Gastrocnemius medialis (tissue), 4 donors: ENCODE measurements at regions not wholly inside any gene's neighbourhood (a gene's known extent, or its start where the extent isn't known, plus 50 kb on each side); places are given as distances from the start of the nearest gene placed in this dataset.

Experiments used
- ATAC-seq, 2 donors: fragments of 150-250 bp; one replicate each; pipeline ENCODE4 v1.9.1; 2016
- DNase-seq, 2 donors: peaks; one replicate each; pipeline ENCODE4 v3.0.0-alpha.2; 2019
- H3K27ac ChIP-seq, 4 donors: fragments of 200-600 bp; sonication (generic); 1 replicate in 1 of 4; 2 replicates in 3 of 4; pipeline ENCODE4 v1.5.1; 2016 to 2018; ENCODE audit warnings: mild to moderate bottlenecking in 2 of 4, moderate library complexity in 1 of 4
- H3K27me3 ChIP-seq, 3 donors: fragments of 200-600 bp; sonication (generic) in 2 of 3; 1 replicate in 1 of 3; 2 replicates in 2 of 3; pipeline versions ENCODE4 v1.5.1 to v1.6.0; 2016 to 2019; ENCODE audit warnings: mild to moderate bottlenecking in 1 of 3, moderate library complexity in 1 of 3
- H3K36me3 ChIP-seq, 2 donors: fragments of 200-600 bp; sonication (generic) in 1 of 2; one replicate each; pipeline ENCODE4 v1.5.1; 2017 to 2018
- H3K4me1 ChIP-seq, 2 donors: fragments of 200-600 bp; sonication (generic) in 1 of 2; one replicate each; pipeline ENCODE4 v1.5.1; 2016 to 2017; ENCODE audit warnings: mild to moderate bottlenecking in 2 of 2
- H3K4me3 ChIP-seq, 4 donors: fragments of 200-600 bp; sonication (generic) in 3 of 4; 1 replicate in 1 of 4; 2 replicates in 3 of 4; pipeline ENCODE4 v1.5.1; 2016 to 2019; ENCODE audit warnings: mild to moderate bottlenecking in 2 of 4
- H3K9me3 ChIP-seq, 3 donors: fragments of 200-600 bp; sonication (generic) in 2 of 3; 1 replicate in 1 of 3; 2 replicates in 2 of 3; pipeline ENCODE4 v1.5.1; 2016 to 2019
- POLR2A ChIP-seq, 2 donors: fragments of 450-650 bp; IDR thresholded peaks; one replicate each; pipeline ENCODE4 v1.6.1; 2017; ENCODE audit warnings: antibody characterized with exemption in 2 of 2, mild to moderate bottlenecking in 2 of 2, moderate library complexity in 2 of 2
- in situ Hi-C, 4 donors: fragments of 200-750 bp; cut with MboI; loops; one replicate each; pipeline versions ENCODE4 v1.15.0 to v1.8.0; 2017; ENCODE audit warnings: low sequenced_read_pairs in 4 of 4
- intact Hi-C: fragments of 100-400 bp; cut with DNase I; formaldehyde crosslinking; loops from one replicate; pipeline ENCODE4 v1.15.1; 2023; ENCODE audit warnings: low total_unique reads
- TF ChIP-seq, protein P1 (sequence below), 5 experiments: fragments of 450-650 bp in 3 of 5; fragments of 200-600 bp in 2 of 5; sonication (generic) in 2 of 5; IDR thresholded peaks in 4 of 5; conservative IDR thresholded peaks in 1 of 5; 1 replicate in 4 of 5; 2 replicates in 1 of 5; pipeline ENCODE4 v1.5.1; 2016 to 2019; ENCODE audit warnings: antibody characterized with exemption in 5 of 5, mild to moderate bottlenecking in 3 of 5, moderate library complexity in 3 of 5

- ATAC-seq (no peak), DNase-seq (no peak)
- no peaks in the 10 kb centered on the region for H3K27me3 ChIP-seq
- TF ChIP-seq POLR2A (IDR thresholded peaks at IDR 0.05), result no peak
- TF ChIP-seq, protein P1, sequence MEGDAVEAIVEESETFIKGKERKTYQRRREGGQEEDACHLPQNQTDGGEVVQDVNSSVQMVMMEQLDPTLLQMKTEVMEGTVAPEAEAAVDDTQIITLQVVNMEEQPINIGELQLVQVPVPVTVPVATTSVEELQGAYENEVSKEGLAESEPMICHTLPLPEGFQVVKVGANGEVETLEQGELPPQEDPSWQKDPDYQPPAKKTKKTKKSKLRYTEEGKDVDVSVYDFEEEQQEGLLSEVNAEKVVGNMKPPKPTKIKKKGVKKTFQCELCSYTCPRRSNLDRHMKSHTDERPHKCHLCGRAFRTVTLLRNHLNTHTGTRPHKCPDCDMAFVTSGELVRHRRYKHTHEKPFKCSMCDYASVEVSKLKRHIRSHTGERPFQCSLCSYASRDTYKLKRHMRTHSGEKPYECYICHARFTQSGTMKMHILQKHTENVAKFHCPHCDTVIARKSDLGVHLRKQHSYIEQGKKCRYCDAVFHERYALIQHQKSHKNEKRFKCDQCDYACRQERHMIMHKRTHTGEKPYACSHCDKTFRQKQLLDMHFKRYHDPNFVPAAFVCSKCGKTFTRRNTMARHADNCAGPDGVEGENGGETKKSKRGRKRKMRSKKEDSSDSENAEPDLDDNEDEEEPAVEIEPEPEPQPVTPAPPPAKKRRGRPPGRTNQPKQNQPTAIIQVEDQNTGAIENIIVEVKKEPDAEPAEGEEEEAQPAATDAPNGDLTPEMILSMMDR (IDR thresholded peaks at IDR 0.05 in 4 of 5, conservative IDR thresholded peaks at IDR 0.05 in 1 of 5), result no peak
- no peak overlapping the region for H3K27ac ChIP-seq
- intact Hi-C loops, result no loop called here
- H3K4me3 ChIP-seq, result no peak overlapping the region
- no peaks in the 10 kb centered on the region for H3K9me3 ChIP-seq
- in situ Hi-C loops, result no loop called here
- no peaks in the 10 kb centered on the region for H3K36me3 ChIP-seq
- H3K4me1 ChIP-seq, result no peaks in the 10 kb centered on the region
Measured at GRCh38 chr4:56231410-56231809, 155.9 kb downstream of the AASDH start.

GRCh38 chr4:56229947-56230346 lies 157.3 kb downstream of the AASDH start:
- in situ Hi-C loops (no loop called here), intact Hi-C loops (no loop called here)
- Histone ChIP-seq H3K9me3 (no peaks in the 10 kb centered on the region), H3K27ac (no peak overlapping the region), H3K4me3 (no peak overlapping the region), H3K36me3 (no peaks in the 10 kb centered on the region), H3K4me1 (no peaks in the 10 kb centered on the region), H3K27me3 (no peaks in the 10 kb centered on the region)
- DNase-seq, result no peak
- no peak for TF ChIP-seq POLR2A (IDR thresholded peaks at IDR 0.05)
- TF ChIP-seq, protein P1 (IDR thresholded peaks at IDR 0.05 in 4 of 5, conservative IDR thresholded peaks at IDR 0.05 in 1 of 5), result no peak
- ATAC-seq, result no peak

- no peak overlapping the region for H3K27ac ChIP-seq
- in situ Hi-C loops (no loop called here), intact Hi-C loops (no loop called here)
- DNase-seq (no peak), ATAC-seq (no peak)
- no peak for TF ChIP-seq POLR2A (IDR thresholded peaks at IDR 0.05)
- TF ChIP-seq, protein P1 (IDR thresholded peaks at IDR 0.05 in 4 of 5, conservative IDR thresholded peaks at IDR 0.05 in 1 of 5), result no peak
- no peaks in the 10 kb centered on the region for H3K9me3 ChIP-seq
- no peaks in the 10 kb centered on the region for H3K27me3 ChIP-seq
- H3K4me1 ChIP-seq, result no peaks in the 10 kb centered on the region
- H3K4me3 ChIP-seq, result no peak overlapping the region
- H3K36me3 ChIP-seq, result no peaks in the 10 kb centered on the region
Measured at GRCh38 chr4:56227301-56227835, 159.9 kb downstream of the AASDH start.

- no peaks in the 10 kb centered on the region for H3K36me3 ChIP-seq
- no peak for ATAC-seq
- DNase-seq, result no peak
- H3K4me3 ChIP-seq, result no peak overlapping the region
- in situ Hi-C loops (no loop called here), intact Hi-C loops (no loop called here)
- H3K27me3 ChIP-seq, result no peaks in the 10 kb centered on the region
- TF ChIP-seq, protein P1 (IDR thresholded peaks at IDR 0.05 in 4 of 5, conservative IDR thresholded peaks at IDR 0.05 in 1 of 5), result no peak
- TF ChIP-seq POLR2A (IDR thresholded peaks at IDR 0.05), result no peak
- no peaks in the 10 kb centered on the region for H3K4me1 ChIP-seq
- H3K9me3 ChIP-seq, result no peaks in the 10 kb centered on the region
- no peak overlapping the region for H3K27ac ChIP-seq
Measured at GRCh38 chr4:56226579-56226978, 160.7 kb downstream of the AASDH start.

- H3K27ac ChIP-seq, result no peak overlapping the region
- TF ChIP-seq, protein P1 (IDR thresholded peaks at IDR 0.05 in 4 of 5, conservative IDR thresholded peaks at IDR 0.05 in 1 of 5), result no peak
- no peak for TF ChIP-seq POLR2A (IDR thresholded peaks at IDR 0.05)
- intact Hi-C loops, result no loop called here
- no peak for DNase-seq
- no peaks in the 10 kb centered on the region for H3K36me3 ChIP-seq
- in situ Hi-C loops, result no loop called here
- H3K9me3 ChIP-seq, result no peaks in the 10 kb centered on the region
- no peaks in the 10 kb centered on the region for H3K4me1 ChIP-seq
- H3K27me3 ChIP-seq, result no peaks in the 10 kb centered on the region
- H3K4me3 ChIP-seq, result no peak overlapping the region
- ATAC-seq, result no peak
Measured at GRCh38 chr4:56224641-56225040, 162.7 kb downstream of the AASDH start.
